ENCODE measurements at regions not wholly inside any gene's neighbourhood (a gene's known extent, or its start where the extent isn't known, plus 50 kb on each side); places are given as distances from the start of the nearest gene placed in this dataset.

DNA sequence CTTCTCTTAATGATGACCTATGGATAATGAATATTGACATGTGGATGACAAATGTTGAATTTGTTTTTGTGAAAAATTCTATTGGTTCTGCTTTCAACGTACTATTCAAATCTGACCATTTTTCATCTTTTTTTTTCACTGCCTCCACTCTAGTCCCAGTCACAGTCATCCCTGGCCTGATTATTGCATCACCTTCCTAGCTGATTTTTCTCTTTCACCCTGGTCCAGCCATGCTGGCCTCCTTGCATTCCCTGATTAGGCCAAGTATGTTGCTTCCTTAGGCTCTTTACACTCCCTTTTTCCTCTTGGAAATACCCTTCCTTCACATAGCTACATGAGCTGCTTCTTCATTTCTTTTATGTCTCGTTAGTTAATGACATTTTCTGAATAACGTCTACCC, 58.1 kb upstream of the MAP9 start (continued):
- TF ChIP-seq, protein P1, sequence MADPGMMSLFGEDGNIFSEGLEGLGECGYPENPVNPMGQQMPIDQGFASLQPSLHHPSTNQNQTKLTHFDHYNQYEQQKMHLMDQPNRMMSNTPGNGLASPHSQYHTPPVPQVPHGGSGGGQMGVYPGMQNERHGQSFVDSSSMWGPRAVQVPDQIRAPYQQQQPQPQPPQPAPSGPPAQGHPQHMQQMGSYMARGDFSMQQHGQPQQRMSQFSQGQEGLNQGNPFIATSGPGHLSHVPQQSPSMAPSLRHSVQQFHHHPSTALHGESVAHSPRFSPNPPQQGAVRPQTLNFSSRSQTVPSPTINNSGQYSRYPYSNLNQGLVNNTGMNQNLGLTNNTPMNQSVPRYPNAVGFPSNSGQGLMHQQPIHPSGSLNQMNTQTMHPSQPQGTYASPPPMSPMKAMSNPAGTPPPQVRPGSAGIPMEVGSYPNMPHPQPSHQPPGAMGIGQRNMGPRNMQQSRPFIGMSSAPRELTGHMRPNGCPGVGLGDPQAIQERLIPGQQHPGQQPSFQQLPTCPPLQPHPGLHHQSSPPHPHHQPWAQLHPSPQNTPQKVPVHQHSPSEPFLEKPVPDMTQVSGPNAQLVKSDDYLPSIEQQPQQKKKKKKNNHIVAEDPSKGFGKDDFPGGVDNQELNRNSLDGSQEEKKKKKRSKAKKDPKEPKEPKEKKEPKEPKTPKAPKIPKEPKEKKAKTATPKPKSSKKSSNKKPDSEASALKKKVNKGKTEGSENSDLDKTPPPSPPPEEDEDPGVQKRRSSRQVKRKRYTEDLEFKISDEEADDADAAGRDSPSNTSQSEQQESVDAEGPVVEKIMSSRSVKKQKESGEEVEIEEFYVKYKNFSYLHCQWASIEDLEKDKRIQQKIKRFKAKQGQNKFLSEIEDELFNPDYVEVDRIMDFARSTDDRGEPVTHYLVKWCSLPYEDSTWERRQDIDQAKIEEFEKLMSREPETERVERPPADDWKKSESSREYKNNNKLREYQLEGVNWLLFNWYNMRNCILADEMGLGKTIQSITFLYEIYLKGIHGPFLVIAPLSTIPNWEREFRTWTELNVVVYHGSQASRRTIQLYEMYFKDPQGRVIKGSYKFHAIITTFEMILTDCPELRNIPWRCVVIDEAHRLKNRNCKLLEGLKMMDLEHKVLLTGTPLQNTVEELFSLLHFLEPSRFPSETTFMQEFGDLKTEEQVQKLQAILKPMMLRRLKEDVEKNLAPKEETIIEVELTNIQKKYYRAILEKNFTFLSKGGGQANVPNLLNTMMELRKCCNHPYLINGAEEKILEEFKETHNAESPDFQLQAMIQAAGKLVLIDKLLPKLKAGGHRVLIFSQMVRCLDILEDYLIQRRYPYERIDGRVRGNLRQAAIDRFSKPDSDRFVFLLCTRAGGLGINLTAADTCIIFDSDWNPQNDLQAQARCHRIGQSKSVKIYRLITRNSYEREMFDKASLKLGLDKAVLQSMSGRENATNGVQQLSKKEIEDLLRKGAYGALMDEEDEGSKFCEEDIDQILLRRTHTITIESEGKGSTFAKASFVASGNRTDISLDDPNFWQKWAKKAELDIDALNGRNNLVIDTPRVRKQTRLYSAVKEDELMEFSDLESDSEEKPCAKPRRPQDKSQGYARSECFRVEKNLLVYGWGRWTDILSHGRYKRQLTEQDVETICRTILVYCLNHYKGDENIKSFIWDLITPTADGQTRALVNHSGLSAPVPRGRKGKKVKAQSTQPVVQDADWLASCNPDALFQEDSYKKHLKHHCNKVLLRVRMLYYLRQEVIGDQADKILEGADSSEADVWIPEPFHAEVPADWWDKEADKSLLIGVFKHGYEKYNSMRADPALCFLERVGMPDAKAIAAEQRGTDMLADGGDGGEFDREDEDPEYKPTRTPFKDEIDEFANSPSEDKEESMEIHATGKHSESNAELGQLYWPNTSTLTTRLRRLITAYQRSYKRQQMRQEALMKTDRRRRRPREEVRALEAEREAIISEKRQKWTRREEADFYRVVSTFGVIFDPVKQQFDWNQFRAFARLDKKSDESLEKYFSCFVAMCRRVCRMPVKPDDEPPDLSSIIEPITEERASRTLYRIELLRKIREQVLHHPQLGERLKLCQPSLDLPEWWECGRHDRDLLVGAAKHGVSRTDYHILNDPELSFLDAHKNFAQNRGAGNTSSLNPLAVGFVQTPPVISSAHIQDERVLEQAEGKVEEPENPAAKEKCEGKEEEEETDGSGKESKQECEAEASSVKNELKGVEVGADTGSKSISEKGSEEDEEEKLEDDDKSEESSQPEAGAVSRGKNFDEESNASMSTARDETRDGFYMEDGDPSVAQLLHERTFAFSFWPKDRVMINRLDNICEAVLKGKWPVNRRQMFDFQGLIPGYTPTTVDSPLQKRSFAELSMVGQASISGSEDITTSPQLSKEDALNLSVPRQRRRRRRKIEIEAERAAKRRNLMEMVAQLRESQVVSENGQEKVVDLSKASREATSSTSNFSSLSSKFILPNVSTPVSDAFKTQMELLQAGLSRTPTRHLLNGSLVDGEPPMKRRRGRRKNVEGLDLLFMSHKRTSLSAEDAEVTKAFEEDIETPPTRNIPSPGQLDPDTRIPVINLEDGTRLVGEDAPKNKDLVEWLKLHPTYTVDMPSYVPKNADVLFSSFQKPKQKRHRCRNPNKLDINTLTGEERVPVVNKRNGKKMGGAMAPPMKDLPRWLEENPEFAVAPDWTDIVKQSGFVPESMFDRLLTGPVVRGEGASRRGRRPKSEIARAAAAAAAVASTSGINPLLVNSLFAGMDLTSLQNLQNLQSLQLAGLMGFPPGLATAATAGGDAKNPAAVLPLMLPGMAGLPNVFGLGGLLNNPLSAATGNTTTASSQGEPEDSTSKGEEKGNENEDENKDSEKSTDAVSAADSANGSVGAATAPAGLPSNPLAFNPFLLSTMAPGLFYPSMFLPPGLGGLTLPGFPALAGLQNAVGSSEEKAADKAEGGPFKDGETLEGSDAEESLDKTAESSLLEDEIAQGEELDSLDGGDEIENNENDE (IDR thresholded peaks at IDR 0.05; ENCODE audit: insufficient replicate concordance, low read length): no peak
- no peak for TF ChIP-seq SP2 (IDR thresholded peaks at IDR 0.05; ENCODE audit: low read length)

Measured in H1 (cell line).